H1 (cell line): ENCODE measurements at regions not wholly inside any gene's neighbourhood (a gene's known extent, or its start where the extent isn't known, plus 50 kb on each side); places are given as distances from the start of the nearest gene placed in this dataset.

Source experiments
- CBX8 ChIP-seq: fragments of 300-800, 300-1000 bp; sonication (generic); IDR thresholded peaks from 2 replicates; pipeline ENCODE4 v1.7.1; 2016; ENCODE audit warnings: low read depth, low read length, borderline replicate concordance
- CREB1 ChIP-seq: IDR thresholded peaks from 2 replicates; pipeline ENCODE4 v1.6.1; 2012; ENCODE audit warnings: inconsistent platforms
- CTBP2 ChIP-seq: IDR thresholded peaks from 2 replicates; pipeline ENCODE4 v1.7.0; 2011; ENCODE audit warnings: borderline replicate concordance, mild to moderate bottlenecking, moderate library complexity, mixed read lengths, low read length; ENCODE audit not compliant: insufficient read depth, insufficient read length
- EGR1 ChIP-seq: IDR thresholded peaks from 2 replicates; pipeline ENCODE4 v1.6.1; 2011; ENCODE audit warnings: low read depth, low read length, borderline replicate concordance
- GTF2F1 ChIP-seq: IDR thresholded peaks from 2 replicates; pipeline ENCODE4 v1.6.1; 2012; ENCODE audit warnings: low read depth, low read length, improper control_type of control experiment, borderline replicate concordance
- KDM4A ChIP-seq: IDR thresholded peaks from one replicate; pipeline ENCODE4 v1.7.1; 2012; ENCODE audit warnings: low read depth, mild to moderate bottlenecking, moderate library complexity, low read length, inconsistent platforms; ENCODE audit not compliant: severe bottlenecking
- KDM5A ChIP-seq: fragments of 200-600 bp; IDR thresholded peaks from 2 replicates; pipeline ENCODE4 v1.7.1; 2012; ENCODE audit warnings: mild to moderate bottlenecking, low read length, inconsistent platforms, mixed read lengths
- SIRT6 ChIP-seq: IDR thresholded peaks from one replicate; pipeline ENCODE4 v1.7.1; 2012; ENCODE audit warnings: low read length, inconsistent platforms
- TBP ChIP-seq: IDR thresholded peaks from 2 replicates; pipeline ENCODE4 v1.6.1; 2011; ENCODE audit warnings: low read depth, low read length, improper control_type of control experiment
- TCF12 ChIP-seq: IDR thresholded peaks from 2 replicates; pipeline ENCODE4 v1.6.1; 2011; ENCODE audit warnings: low read depth, mild to moderate bottlenecking, low read length
- TEAD4 ChIP-seq: IDR thresholded peaks from 2 replicates; pipeline ENCODE4 v1.6.1; 2012; ENCODE audit warnings: low read depth, low read length, inconsistent platforms, mixed read lengths
- YY1 ChIP-seq: IDR thresholded peaks from 2 replicates; pipeline ENCODE4 v1.6.1; 2011; ENCODE audit warnings: low read depth, mild to moderate bottlenecking, low read length
- TF ChIP-seq, protein P1 (sequence below): fragments of 300-600 bp; sonication (generic); IDR thresholded peaks from 2 replicates; pipeline ENCODE4 v1.7.1; 2012; ENCODE audit warnings: low read length, moderate library complexity, mild to moderate bottlenecking, inconsistent platforms; ENCODE audit not compliant: insufficient replicate concordance

DNA sequence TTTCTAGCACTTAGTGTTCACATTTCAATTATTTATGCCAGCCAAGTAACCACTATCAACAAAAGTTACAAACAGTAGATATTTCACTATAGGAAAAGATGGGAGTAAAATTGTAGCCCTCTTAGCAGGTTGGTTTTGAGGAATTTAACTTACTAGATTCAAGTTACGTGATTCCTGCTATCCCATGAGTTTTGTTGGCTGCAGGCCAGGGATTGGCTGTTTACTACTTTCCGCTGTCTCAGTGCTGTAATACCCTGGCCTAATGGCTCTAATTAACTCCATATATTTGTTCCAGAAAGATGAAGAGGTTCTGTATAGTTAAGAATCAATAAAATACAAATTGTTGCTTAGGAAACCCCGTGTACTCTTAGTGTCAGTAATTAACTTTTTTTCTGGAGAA, 55.5 kb upstream of the MAGED1 start (continued):
- TF ChIP-seq, protein P1, sequence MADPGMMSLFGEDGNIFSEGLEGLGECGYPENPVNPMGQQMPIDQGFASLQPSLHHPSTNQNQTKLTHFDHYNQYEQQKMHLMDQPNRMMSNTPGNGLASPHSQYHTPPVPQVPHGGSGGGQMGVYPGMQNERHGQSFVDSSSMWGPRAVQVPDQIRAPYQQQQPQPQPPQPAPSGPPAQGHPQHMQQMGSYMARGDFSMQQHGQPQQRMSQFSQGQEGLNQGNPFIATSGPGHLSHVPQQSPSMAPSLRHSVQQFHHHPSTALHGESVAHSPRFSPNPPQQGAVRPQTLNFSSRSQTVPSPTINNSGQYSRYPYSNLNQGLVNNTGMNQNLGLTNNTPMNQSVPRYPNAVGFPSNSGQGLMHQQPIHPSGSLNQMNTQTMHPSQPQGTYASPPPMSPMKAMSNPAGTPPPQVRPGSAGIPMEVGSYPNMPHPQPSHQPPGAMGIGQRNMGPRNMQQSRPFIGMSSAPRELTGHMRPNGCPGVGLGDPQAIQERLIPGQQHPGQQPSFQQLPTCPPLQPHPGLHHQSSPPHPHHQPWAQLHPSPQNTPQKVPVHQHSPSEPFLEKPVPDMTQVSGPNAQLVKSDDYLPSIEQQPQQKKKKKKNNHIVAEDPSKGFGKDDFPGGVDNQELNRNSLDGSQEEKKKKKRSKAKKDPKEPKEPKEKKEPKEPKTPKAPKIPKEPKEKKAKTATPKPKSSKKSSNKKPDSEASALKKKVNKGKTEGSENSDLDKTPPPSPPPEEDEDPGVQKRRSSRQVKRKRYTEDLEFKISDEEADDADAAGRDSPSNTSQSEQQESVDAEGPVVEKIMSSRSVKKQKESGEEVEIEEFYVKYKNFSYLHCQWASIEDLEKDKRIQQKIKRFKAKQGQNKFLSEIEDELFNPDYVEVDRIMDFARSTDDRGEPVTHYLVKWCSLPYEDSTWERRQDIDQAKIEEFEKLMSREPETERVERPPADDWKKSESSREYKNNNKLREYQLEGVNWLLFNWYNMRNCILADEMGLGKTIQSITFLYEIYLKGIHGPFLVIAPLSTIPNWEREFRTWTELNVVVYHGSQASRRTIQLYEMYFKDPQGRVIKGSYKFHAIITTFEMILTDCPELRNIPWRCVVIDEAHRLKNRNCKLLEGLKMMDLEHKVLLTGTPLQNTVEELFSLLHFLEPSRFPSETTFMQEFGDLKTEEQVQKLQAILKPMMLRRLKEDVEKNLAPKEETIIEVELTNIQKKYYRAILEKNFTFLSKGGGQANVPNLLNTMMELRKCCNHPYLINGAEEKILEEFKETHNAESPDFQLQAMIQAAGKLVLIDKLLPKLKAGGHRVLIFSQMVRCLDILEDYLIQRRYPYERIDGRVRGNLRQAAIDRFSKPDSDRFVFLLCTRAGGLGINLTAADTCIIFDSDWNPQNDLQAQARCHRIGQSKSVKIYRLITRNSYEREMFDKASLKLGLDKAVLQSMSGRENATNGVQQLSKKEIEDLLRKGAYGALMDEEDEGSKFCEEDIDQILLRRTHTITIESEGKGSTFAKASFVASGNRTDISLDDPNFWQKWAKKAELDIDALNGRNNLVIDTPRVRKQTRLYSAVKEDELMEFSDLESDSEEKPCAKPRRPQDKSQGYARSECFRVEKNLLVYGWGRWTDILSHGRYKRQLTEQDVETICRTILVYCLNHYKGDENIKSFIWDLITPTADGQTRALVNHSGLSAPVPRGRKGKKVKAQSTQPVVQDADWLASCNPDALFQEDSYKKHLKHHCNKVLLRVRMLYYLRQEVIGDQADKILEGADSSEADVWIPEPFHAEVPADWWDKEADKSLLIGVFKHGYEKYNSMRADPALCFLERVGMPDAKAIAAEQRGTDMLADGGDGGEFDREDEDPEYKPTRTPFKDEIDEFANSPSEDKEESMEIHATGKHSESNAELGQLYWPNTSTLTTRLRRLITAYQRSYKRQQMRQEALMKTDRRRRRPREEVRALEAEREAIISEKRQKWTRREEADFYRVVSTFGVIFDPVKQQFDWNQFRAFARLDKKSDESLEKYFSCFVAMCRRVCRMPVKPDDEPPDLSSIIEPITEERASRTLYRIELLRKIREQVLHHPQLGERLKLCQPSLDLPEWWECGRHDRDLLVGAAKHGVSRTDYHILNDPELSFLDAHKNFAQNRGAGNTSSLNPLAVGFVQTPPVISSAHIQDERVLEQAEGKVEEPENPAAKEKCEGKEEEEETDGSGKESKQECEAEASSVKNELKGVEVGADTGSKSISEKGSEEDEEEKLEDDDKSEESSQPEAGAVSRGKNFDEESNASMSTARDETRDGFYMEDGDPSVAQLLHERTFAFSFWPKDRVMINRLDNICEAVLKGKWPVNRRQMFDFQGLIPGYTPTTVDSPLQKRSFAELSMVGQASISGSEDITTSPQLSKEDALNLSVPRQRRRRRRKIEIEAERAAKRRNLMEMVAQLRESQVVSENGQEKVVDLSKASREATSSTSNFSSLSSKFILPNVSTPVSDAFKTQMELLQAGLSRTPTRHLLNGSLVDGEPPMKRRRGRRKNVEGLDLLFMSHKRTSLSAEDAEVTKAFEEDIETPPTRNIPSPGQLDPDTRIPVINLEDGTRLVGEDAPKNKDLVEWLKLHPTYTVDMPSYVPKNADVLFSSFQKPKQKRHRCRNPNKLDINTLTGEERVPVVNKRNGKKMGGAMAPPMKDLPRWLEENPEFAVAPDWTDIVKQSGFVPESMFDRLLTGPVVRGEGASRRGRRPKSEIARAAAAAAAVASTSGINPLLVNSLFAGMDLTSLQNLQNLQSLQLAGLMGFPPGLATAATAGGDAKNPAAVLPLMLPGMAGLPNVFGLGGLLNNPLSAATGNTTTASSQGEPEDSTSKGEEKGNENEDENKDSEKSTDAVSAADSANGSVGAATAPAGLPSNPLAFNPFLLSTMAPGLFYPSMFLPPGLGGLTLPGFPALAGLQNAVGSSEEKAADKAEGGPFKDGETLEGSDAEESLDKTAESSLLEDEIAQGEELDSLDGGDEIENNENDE = no peak
- TF ChIP-seq TCF12 = no peak
- no peak for TF ChIP-seq YY1
- TF ChIP-seq GTF2F1 = no peak
- TF ChIP-seq TBP = no peak
- TF ChIP-seq CBX8 = no peak
- no peak for TF ChIP-seq TEAD4
- no peak for TF ChIP-seq CTBP2
- TF ChIP-seq CREB1 = no peak
- no peak for TF ChIP-seq KDM5A
- no peak for TF ChIP-seq EGR1
- TF ChIP-seq KDM4A = no peak
- no peak for TF ChIP-seq SIRT6
